ENCODE measurements at regions not wholly inside any gene's neighbourhood (a gene's known extent, or its start where the extent isn't known, plus 50 kb on each side); places are given as distances from the start of the nearest gene placed in this dataset.

- ATAC-seq (peak; percentile 78), DNase-seq (no peak)
- Histone ChIP-seq H3K27ac (peak overlapping the region; percentile 63), H3K4me1 (peaks cover 52% of the 10 kb centered on the region), H3K36me3 (no peaks in the 10 kb centered on the region), H3K27me3 (no peaks in the 10 kb centered on the region), H3K4me3 (no peak overlapping the region), H3K9me3 (no peaks in the 10 kb centered on the region)
- intact Hi-C loops (cut with DNase I), result no loop called here
- TF ChIP-seq, protein P1, sequence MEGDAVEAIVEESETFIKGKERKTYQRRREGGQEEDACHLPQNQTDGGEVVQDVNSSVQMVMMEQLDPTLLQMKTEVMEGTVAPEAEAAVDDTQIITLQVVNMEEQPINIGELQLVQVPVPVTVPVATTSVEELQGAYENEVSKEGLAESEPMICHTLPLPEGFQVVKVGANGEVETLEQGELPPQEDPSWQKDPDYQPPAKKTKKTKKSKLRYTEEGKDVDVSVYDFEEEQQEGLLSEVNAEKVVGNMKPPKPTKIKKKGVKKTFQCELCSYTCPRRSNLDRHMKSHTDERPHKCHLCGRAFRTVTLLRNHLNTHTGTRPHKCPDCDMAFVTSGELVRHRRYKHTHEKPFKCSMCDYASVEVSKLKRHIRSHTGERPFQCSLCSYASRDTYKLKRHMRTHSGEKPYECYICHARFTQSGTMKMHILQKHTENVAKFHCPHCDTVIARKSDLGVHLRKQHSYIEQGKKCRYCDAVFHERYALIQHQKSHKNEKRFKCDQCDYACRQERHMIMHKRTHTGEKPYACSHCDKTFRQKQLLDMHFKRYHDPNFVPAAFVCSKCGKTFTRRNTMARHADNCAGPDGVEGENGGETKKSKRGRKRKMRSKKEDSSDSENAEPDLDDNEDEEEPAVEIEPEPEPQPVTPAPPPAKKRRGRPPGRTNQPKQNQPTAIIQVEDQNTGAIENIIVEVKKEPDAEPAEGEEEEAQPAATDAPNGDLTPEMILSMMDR (IDR thresholded peaks at IDR 0.05), result no peak
Observed at GRCh38 chr13:50521831-50522149, 321.7 kb downstream of the DLEU7 start.

GRCh38 chr13:50522506-50522905 is 321.0 kb downstream of the DLEU7 start:
- DNase-seq, result no peak
- TF ChIP-seq, protein P1 (IDR thresholded peaks at IDR 0.05), result no peak
- intact Hi-C loops (cut with DNase I), result no loop called here
- no peak for ATAC-seq
- Histone ChIP-seq H3K9me3 (no peaks in the 10 kb centered on the region), H3K36me3 (no peaks in the 10 kb centered on the region), H3K27ac (no peak overlapping the region), H3K4me3 (no peak overlapping the region), H3K4me1 (peaks cover 59% of the 10 kb centered on the region), H3K27me3 (no peaks in the 10 kb centered on the region)

DNA sequence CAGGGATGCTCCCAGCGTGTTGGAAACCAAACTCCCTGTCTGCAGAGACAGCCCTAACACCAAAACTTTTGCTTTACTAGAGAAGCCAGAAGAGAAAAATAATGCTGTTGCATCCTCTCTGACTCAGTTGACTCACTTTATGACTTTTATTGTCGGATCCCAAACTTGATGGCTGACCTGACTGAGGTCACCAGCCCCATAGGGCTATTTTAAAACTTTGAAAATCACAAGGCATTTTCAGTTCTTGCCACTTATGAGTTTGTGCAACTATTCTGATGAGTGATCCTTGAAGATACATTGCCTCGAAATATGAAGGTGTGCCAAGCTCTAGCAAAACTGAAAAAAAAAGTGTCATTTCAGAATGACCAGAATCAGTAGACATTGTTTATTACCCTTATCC is 320.2 kb downstream of the DLEU7 start:
- Histone ChIP-seq H3K36me3 (no peaks in the 10 kb centered on the region), H3K27ac (no peak overlapping the region), H3K4me1 (peaks cover 54% of the 10 kb centered on the region), H3K4me3 (no peak overlapping the region), H3K9me3 (no peaks in the 10 kb centered on the region), H3K27me3 (no peaks in the 10 kb centered on the region)
- ATAC-seq, result no peak
- intact Hi-C loops (cut with DNase I), result no loop called here
- TF ChIP-seq, protein P1 (IDR thresholded peaks at IDR 0.05), result no peak
- DNase-seq, result no peak

GRCh38 chr13:50524560-50524959 is 318.9 kb downstream of the DLEU7 start:
- Histone ChIP-seq H3K4me1 (peaks cover 57% of the 10 kb centered on the region), H3K27me3 (no peaks in the 10 kb centered on the region), H3K36me3 (no peaks in the 10 kb centered on the region), H3K4me3 (no peak overlapping the region), H3K9me3 (no peaks in the 10 kb centered on the region), H3K27ac (no peak overlapping the region)
- TF ChIP-seq, protein P1 (IDR thresholded peaks at IDR 0.05), result no peak
- DNase-seq (no peak), ATAC-seq (no peak)
- intact Hi-C loops (cut with DNase I), result no loop called here

GRCh38 chr13:50526661-50527071 is 316.8 kb downstream of the DLEU7 start:
- Histone ChIP-seq H3K4me1 (peaks cover 44% of the 10 kb centered on the region), H3K36me3 (no peaks in the 10 kb centered on the region), H3K27ac (no peak overlapping the region), H3K9me3 (no peaks in the 10 kb centered on the region), H3K4me3 (no peak overlapping the region), H3K27me3 (no peaks in the 10 kb centered on the region)
- TF ChIP-seq, protein P1 (IDR thresholded peaks at IDR 0.05), result no peak
- intact Hi-C loops (cut with DNase I), result no loop called here
- DNase-seq (no peak), ATAC-seq (no peak)

DNA sequence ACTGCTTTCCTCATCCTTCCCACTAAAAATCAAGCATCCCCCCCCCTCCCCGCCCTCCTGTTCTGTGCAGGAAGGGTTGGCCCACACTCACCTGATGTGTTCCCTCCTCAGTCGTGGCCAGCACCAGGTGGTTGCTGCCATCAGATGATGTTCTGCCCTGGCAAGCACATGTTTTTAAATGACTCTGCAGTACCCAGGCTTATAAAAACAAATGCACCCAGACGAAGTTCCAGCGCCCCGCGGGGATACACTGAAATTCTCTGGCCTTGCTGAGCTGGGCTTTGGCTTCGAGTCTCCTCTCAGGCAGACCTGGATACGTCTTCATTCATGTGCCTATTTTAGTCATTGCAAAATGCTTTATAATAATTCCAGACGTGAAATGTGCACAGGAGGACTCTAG is 316.3 kb downstream of the DLEU7 start:
- Histone ChIP-seq H3K27me3 (no peaks in the 10 kb centered on the region), H3K9me3 (no peaks in the 10 kb centered on the region), H3K4me3 (no peak overlapping the region), H3K27ac (no peak overlapping the region), H3K36me3 (no peaks in the 10 kb centered on the region), H3K4me1 (peaks cover 39% of the 10 kb centered on the region)
- intact Hi-C loops (cut with DNase I), result no loop called here
- peak; percentile 28 for ATAC-seq
- TF ChIP-seq, protein P1 (IDR thresholded peaks at IDR 0.05), result no peak
- no peak for DNase-seq
